K562 (cell line): ENCODE measurements at regions not wholly inside any gene's neighbourhood (a gene's known extent, or its start where the extent isn't known, plus 50 kb on each side); places are given as distances from the start of the nearest gene placed in this dataset.

Experiments
- ATAC-seq: fragments of 200-7000 bp; cut with Tn5 transposase; 3 replicates; pipeline ENCODE4 v1.9.1; 2020; ENCODE audit warnings: moderate library complexity
- BruUV-seq: library from RNA; stranded (reverse); fragments of 400-500 nt; replicated peaks from 2 replicates; lab custom pipeline; 2021; lab: Mats Ljungman, UMichigan
- CTCF ChIA-PET: fragments of 300-600 bp; formaldehyde crosslinking; extraction: SDS; loops from one replicate; lab custom pipeline; 2021; ENCODE audit warnings: low intra/inter-chr PET ratio; lab: Yijun Ruan, JAX
- POLR2A ChIA-PET: fragments of 300-600, 350-650 bp; sonication (Branson Sonifier 250); formaldehyde crosslinking; extraction: SDS; loops from one replicate; lab custom pipeline; 2021; ENCODE audit warnings: antibody characterized with exemption, inconsistent platforms; lab: Yijun Ruan, JAX
- DNase-seq, 4 experiments: peaks; one replicate each; pipeline versions ENCODE4 v3.0.0 to v3.0.0-alpha.2; 2011 to 2018; ENCODE audit warnings: low spot score in 3 of 4, mixed read lengths in 3 of 4; ENCODE audit errors: extremely low read depth in 1 of 4
- FAIRE-seq: peaks from 2 replicates; lab custom pipeline; 2011; peaks lifted over from hg19 to GRCh38; lab: Jason Lieb, UNC
- H2AFZ ChIP-seq: 2 replicates; pipeline ENCODE4 v1.6.0; 2011; ENCODE audit warnings: low read depth, low read length, control low read depth, inconsistent platforms
- H3K27ac ChIP-seq: fragments of 200-600 bp; 3 replicates; pipeline ENCODE4 v1.8.0; 2011; ENCODE audit warnings: low read depth, mild to moderate bottlenecking, control low read depth, inconsistent platforms, low read length, moderate library complexity, mixed read lengths; ENCODE audit errors: extremely low read depth
- H3K27me3 ChIP-seq, 2 experiments: fragments of 300-600 bp in 1 of 2; 2 replicates in 1 of 2; 3 replicates in 1 of 2; pipeline versions ENCODE4 v1.6.0 to v1.8.0; 2011; ENCODE audit warnings: inconsistent platforms in 2 of 2, low read length in 2 of 2, mild to moderate bottlenecking in 1 of 2, mixed read lengths in 1 of 2, moderate library complexity in 1 of 2; ENCODE audit not compliant: control insufficient read depth in 2 of 2, insufficient read depth in 2 of 2
- H3K36me3 ChIP-seq: fragments of 300-600 bp; 3 replicates; pipeline ENCODE4 v1.8.0; 2011; ENCODE audit warnings: mild to moderate bottlenecking, low read length, inconsistent platforms; ENCODE audit not compliant: control insufficient read depth, insufficient read depth
- H3K4me1 ChIP-seq, 2 experiments: fragments of 200-600 bp in 1 of 2; replicated peaks in 1 of 2; 2 replicates in 1 of 2; 3 replicates in 1 of 2; pipeline versions ENCODE4 v1.5.1 to v1.8.0; 2011; ENCODE audit warnings: inconsistent platforms in 2 of 2, low read length in 2 of 2, mild to moderate bottlenecking in 1 of 2, mixed read lengths in 1 of 2, moderate library complexity in 1 of 2; ENCODE audit not compliant: control insufficient read depth in 2 of 2, insufficient read depth in 2 of 2
- H3K4me2 ChIP-seq: 2 replicates; pipeline ENCODE4 v1.6.1; 2011; ENCODE audit warnings: low read length, control low read depth, inconsistent platforms, mixed read lengths; ENCODE audit not compliant: insufficient read depth
- H3K4me3 ChIP-seq: fragments of 200-600 bp; sonication (generic), shearing (Covaris generic); 2 replicates; pipeline ENCODE4 v1.5.1; 2016; ENCODE audit warnings: control low read depth, inconsistent platforms
- H3K79me2 ChIP-seq: fragments of 200-600 bp; 3 replicates; pipeline ENCODE4 v1.8.0; 2011; ENCODE audit warnings: low read length, inconsistent platforms; ENCODE audit not compliant: control insufficient read depth, insufficient read depth
- H3K9ac ChIP-seq, 2 experiments: 2 replicates each; pipeline versions ENCODE4 v1.6.0 to v1.6.1; 2011; ENCODE audit warnings: low read depth in 2 of 2, low read length in 2 of 2, control low read depth in 1 of 2, inconsistent platforms in 1 of 2, mild to moderate bottlenecking in 1 of 2, mixed read lengths in 1 of 2; ENCODE audit not compliant: insufficient read depth in 1 of 2
- H3K9me1 ChIP-seq: one replicate; pipeline ENCODE4 v1.6.0; 2011; ENCODE audit warnings: inconsistent platforms, mild to moderate bottlenecking, low read length, moderate library complexity; ENCODE audit not compliant: control insufficient read depth, insufficient read depth
- H3K9me3 ChIP-seq: replicated peaks from 2 replicates; pipeline ENCODE4 v1.5.1; 2011; ENCODE audit warnings: low read depth, low read length, inconsistent platforms; ENCODE audit not compliant: control insufficient read depth, insufficient read depth
- H4K20me1 ChIP-seq: replicated peaks from 2 replicates; pipeline ENCODE4 v1.6.1; 2011; ENCODE audit warnings: low read length, inconsistent platforms, mixed read lengths; ENCODE audit not compliant: control insufficient read depth, insufficient read depth
- BCLAF1 ChIP-seq, 2 experiments: fragments of 450-650 bp in 1 of 2; IDR thresholded peaks; 2 replicates each; pipeline ENCODE4 v1.6.1; 2011 to 2017; ENCODE audit warnings: low read depth in 2 of 2, antibody characterized with exemption in 1 of 2, borderline replicate concordance in 1 of 2, low read length in 1 of 2, mild to moderate bottlenecking in 1 of 2, mixed read lengths in 1 of 2; ENCODE audit not compliant: control insufficient read depth in 1 of 2
- COPS2 ChIP-seq: fragments of 450-650 bp; conservative IDR thresholded peaks from 2 replicates; pipeline ENCODE4 v1.6.1; 2016; ENCODE audit warnings: mild to moderate bottlenecking, moderate library complexity
- CREBBP ChIP-seq: IDR thresholded peaks from one replicate; pipeline ENCODE4 v1.6.1; 2012; ENCODE audit warnings: low read depth, mild to moderate bottlenecking, control low read depth, inconsistent platforms, low read length
- FOXA1 ChIP-seq: fragments of 450-650 bp; IDR thresholded peaks from 2 replicates; pipeline ENCODE4 v1.6.1; 2016; ENCODE audit warnings: mild to moderate bottlenecking, borderline replicate concordance
- KAT7 ChIP-seq: sonication (generic); formaldehyde crosslinking; IDR thresholded peaks from 2 replicates; pipeline ENCODE4 v1.8.0; 2022; ENCODE audit warnings: missing genetic modification reagents, mild to moderate bottlenecking, borderline replicate concordance
- RBFOX2 ChIP-seq: fragments of 200-400 bp; formaldehyde crosslinking; IDR thresholded peaks from 2 replicates; pipeline ENCODE4 v1.6.1; 2017; ENCODE audit warnings: low read depth, mild to moderate bottlenecking, low read length, moderate library complexity
- RBM22 ChIP-seq: fragments of 200-400 bp; formaldehyde crosslinking; IDR thresholded peaks from 2 replicates; pipeline ENCODE4 v1.6.1; 2018; ENCODE audit warnings: low read length, low read depth; ENCODE audit not compliant: poor library complexity, severe bottlenecking
- RFX1 ChIP-seq: fragments of 450-650 bp; IDR thresholded peaks from 2 replicates; pipeline ENCODE4 v1.6.1; 2016; ENCODE audit warnings: mild to moderate bottlenecking, moderate library complexity
- SMARCE1 ChIP-seq: fragments of 450-650 bp; IDR thresholded peaks from 2 replicates; pipeline ENCODE4 v1.7.1; 2016; ENCODE audit warnings: mild to moderate bottlenecking
- TGIF2 ChIP-seq: sonication (generic); formaldehyde crosslinking; IDR thresholded peaks from 2 replicates; pipeline ENCODE4 v1.8.1; 2022; ENCODE audit warnings: mild to moderate bottlenecking, missing genetic modification reagents, moderate library complexity
- ZNF224 ChIP-seq: sonication (generic); formaldehyde crosslinking; IDR thresholded peaks from 2 replicates; pipeline ENCODE4 v1.8.0; 2022; ENCODE audit warnings: mild to moderate bottlenecking, missing genetic modification reagents
- ZNF354B ChIP-seq: fragments of 250-450 bp; sonication (Bioruptor Pico); IDR thresholded peaks from 2 replicates; pipeline ENCODE4 v1.4.0; 2020
- ZNF830 ChIP-seq: fragments of 250-450 bp; sonication (Bioruptor Pico); IDR thresholded peaks from 2 replicates; pipeline ENCODE4 v1.5.0; 2021; ENCODE audit warnings: mild to moderate bottlenecking
- WGBS: fragments of 100-300 bp; shearing (Covaris generic); methylation state at CpG from one replicate; pipeline ENCODE4 v1.1.6; 2016; ENCODE audit warnings: low coverage, mixed read lengths; ENCODE audit not compliant: insufficient coverage; ENCODE audit errors: missing lambda C conversion rate; 5-methylcytosine and 5-hydroxymethylcytosine counted together
- in situ Hi-C: fragments of 300-500 bp; cut with MboI; formaldehyde crosslinking; loops from 4 replicates; pipeline ENCODE4 v1.15.0; 2018; ENCODE audit warnings: inconsistent platforms, mixed read lengths
- intact Hi-C: fragments of 100-400 bp; cut with micrococcal nuclease; formaldehyde crosslinking; loops from 2 replicates; pipeline ENCODE4 v1.14.2; 2022

- Histone ChIP-seq H2AFZ (no peak overlapping the region), H3K27ac (no peak overlapping the region)
- no peak for TF ChIP-seq SMARCE1
- no peak for TF ChIP-seq FOXA1
- TF ChIP-seq CREBBP, result no peak
- TF ChIP-seq RBM22, result no peak
- TF ChIP-seq KAT7, result no peak
- TF ChIP-seq ZNF224, result no peak
- TF ChIP-seq BCLAF1 (IDR thresholded peaks at IDR 0.05; ENCODE audit: borderline replicate concordance in 1 of 2, control insufficient read depth in 1 of 2, low read depth in 2 of 2, low read length in 1 of 2), result no peak
- TF ChIP-seq ZNF830 (CRISPR knock-in tag), result no peak
- TF ChIP-seq RBFOX2, result no peak
- TF ChIP-seq COPS2, result no peak
- TF ChIP-seq RFX1, result no peak
- no peak for TF ChIP-seq ZNF354B (CRISPR knock-in tag)
- TF ChIP-seq TGIF2 (CRISPR knock-in tag), result no peak
- TF ChIP-seq, all 486 proteins: peak for 0
- WGBS, result 0% methylated on average over 1 of the region's 1 CpG
- Histone ChIP-seq H3K36me3 (no peaks in the 10 kb centered on the region), H3K9me3 (no peaks in the 10 kb centered on the region), H3K4me2 (no peak overlapping the region), H3K4me3 (no peak overlapping the region), H3K9me1 (no peaks in the 10 kb centered on the region), H3K4me1 (no peaks in the 10 kb centered on the region), H3K9ac (no peak overlapping the region), H4K20me1 (no peaks in the 10 kb centered on the region), H3K79me2 (no peaks in the 10 kb centered on the region), H3K27me3 (no peaks in the 10 kb centered on the region)
- DNase-seq, result no peak
- ChIA-PET POLR2A (interaction anchor here (0.5 to 0.6 kb wide), 2 partner anchors 9 to 1084 kb away, joined by 3 to 4 read pairs; no protein-coding TSS in a partner anchor), CTCF (interaction anchor here (0.6 kb wide), 1 partner anchor 44 kb away, joined by 3 read pairs; no protein-coding TSS in a partner anchor)
- no peak for ATAC-seq
- no TSS peak for BruUV-seq
- intact Hi-C loops, result no loop called here
- FAIRE-seq, result no peak
- in situ Hi-C loops, result no loop called here
These were observed 195.2 kb downstream of the CCNG2 start for GRCh38 chr4:77352192-77352591.
